Ishikawa (cell line): ENCODE measurements at regions not wholly inside any gene's neighbourhood (a gene's known extent, or its start where the extent isn't known, plus 50 kb on each side); places are given as distances from the start of the nearest gene placed in this dataset.

Source experiments
- CEBPB ChIP-seq: IDR thresholded peaks from 2 replicates; pipeline ENCODE4 v1.6.1; 2012
- CREB1 ChIP-seq: IDR thresholded peaks from 2 replicates; pipeline ENCODE4 v1.6.1; 2012; ENCODE audit warnings: low read depth
- EGR1 ChIP-seq: IDR thresholded peaks from 2 replicates; pipeline ENCODE4 v1.6.1; 2012
- EP300 ChIP-seq: IDR thresholded peaks from 2 replicates; pipeline ENCODE4 v1.6.1; 2012; ENCODE audit warnings: borderline replicate concordance
- FOXM1 ChIP-seq: IDR thresholded peaks from 2 replicates; pipeline ENCODE4 v1.6.1; 2012; ENCODE audit warnings: low read depth, borderline replicate concordance
- NFIC ChIP-seq: IDR thresholded peaks from 2 replicates; pipeline ENCODE4 v1.6.1; 2012
- RAD21 ChIP-seq: IDR thresholded peaks from 2 replicates; pipeline ENCODE4 v1.6.1; 2012; ENCODE audit warnings: low read depth
- TAF1 ChIP-seq: IDR thresholded peaks from 2 replicates; pipeline ENCODE4 v1.6.1; 2012; ENCODE audit warnings: low read depth, mild to moderate bottlenecking
- TCF12 ChIP-seq: IDR thresholded peaks from 2 replicates; pipeline ENCODE4 v1.6.1; 2012; ENCODE audit warnings: low read depth
- TEAD4 ChIP-seq: IDR thresholded peaks from 2 replicates; pipeline ENCODE4 v1.6.1; 2012
- YY1 ChIP-seq: IDR thresholded peaks from 2 replicates; pipeline ENCODE4 v1.6.1; 2012; ENCODE audit warnings: low read depth
- ZBTB7A ChIP-seq: IDR thresholded peaks from 2 replicates; pipeline ENCODE4 v1.6.1; 2012; ENCODE audit warnings: low read depth
- TF ChIP-seq, protein P1 (sequence below): IDR thresholded peaks from 2 replicates; pipeline ENCODE4 v1.6.1; 2012; ENCODE audit warnings: low read depth, mild to moderate bottlenecking
- TF ChIP-seq, protein P2 (sequence below): IDR thresholded peaks from 2 replicates; pipeline ENCODE4 v1.6.1; 2012
- TF ChIP-seq, protein P3 (sequence below): IDR thresholded peaks from 2 replicates; pipeline ENCODE4 v1.6.1; 2012

DNA sequence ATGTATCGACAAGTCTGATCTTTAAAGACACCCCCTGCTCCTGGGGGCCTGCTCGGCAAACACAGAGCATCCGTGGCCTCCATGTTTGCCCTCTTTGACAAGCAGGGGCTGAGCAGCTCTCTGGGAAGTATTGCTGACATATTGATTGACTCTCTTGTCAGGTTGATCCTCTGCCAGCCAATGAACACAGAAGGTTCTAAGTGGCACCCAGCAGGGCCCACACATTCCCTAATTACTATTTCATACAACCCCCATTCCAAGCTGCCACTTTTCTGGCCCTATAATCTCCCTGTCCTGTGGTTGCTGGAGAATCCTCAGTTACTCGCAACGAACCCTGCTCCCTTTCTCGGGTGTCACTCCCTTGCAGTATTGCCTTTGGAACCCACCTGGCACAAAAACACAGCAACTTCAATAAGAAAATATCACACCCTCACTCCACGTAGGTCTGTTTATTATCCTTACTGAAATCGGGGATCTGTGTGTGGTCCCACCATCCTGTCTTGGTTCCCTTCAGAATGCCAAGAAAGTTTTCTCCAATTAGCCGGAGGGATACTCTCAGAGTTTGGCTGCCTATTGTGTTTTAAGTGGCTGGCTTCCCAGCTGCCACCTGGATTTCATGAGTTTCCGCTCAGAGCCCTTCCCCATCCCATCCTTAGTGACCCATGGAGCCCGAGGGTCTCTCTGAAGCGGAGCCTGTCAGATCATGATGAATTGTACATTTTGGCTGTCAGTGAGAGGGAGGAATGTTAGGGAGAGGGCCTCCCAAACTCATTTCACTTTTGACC is 249.0 kb upstream of the WWC1 start:
- TF ChIP-seq CREB1 (no peak), EGR1 (no peak), ZBTB7A (no peak), RAD21 (no peak), TAF1 (no peak), TCF12 (no peak), EP300 (no peak), CEBPB (no peak), YY1 (no peak), FOXM1 (no peak), TEAD4 (no peak), NFIC (no peak)
- TF ChIP-seq, protein P1, sequence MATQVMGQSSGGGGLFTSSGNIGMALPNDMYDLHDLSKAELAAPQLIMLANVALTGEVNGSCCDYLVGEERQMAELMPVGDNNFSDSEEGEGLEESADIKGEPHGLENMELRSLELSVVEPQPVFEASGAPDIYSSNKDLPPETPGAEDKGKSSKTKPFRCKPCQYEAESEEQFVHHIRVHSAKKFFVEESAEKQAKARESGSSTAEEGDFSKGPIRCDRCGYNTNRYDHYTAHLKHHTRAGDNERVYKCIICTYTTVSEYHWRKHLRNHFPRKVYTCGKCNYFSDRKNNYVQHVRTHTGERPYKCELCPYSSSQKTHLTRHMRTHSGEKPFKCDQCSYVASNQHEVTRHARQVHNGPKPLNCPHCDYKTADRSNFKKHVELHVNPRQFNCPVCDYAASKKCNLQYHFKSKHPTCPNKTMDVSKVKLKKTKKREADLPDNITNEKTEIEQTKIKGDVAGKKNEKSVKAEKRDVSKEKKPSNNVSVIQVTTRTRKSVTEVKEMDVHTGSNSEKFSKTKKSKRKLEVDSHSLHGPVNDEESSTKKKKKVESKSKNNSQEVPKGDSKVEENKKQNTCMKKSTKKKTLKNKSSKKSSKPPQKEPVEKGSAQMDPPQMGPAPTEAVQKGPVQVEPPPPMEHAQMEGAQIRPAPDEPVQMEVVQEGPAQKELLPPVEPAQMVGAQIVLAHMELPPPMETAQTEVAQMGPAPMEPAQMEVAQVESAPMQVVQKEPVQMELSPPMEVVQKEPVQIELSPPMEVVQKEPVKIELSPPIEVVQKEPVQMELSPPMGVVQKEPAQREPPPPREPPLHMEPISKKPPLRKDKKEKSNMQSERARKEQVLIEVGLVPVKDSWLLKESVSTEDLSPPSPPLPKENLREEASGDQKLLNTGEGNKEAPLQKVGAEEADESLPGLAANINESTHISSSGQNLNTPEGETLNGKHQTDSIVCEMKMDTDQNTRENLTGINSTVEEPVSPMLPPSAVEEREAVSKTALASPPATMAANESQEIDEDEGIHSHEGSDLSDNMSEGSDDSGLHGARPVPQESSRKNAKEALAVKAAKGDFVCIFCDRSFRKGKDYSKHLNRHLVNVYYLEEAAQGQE = no peak
- TF ChIP-seq, protein P2, sequence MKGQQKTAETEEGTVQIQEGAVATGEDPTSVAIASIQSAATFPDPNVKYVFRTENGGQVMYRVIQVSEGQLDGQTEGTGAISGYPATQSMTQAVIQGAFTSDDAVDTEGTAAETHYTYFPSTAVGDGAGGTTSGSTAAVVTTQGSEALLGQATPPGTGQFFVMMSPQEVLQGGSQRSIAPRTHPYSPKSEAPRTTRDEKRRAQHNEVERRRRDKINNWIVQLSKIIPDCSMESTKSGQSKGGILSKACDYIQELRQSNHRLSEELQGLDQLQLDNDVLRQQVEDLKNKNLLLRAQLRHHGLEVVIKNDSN = no peak
- TF ChIP-seq, protein P3, sequence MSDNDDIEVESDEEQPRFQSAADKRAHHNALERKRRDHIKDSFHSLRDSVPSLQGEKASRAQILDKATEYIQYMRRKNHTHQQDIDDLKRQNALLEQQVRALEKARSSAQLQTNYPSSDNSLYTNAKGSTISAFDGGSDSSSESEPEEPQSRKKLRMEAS = no peak

DNA sequence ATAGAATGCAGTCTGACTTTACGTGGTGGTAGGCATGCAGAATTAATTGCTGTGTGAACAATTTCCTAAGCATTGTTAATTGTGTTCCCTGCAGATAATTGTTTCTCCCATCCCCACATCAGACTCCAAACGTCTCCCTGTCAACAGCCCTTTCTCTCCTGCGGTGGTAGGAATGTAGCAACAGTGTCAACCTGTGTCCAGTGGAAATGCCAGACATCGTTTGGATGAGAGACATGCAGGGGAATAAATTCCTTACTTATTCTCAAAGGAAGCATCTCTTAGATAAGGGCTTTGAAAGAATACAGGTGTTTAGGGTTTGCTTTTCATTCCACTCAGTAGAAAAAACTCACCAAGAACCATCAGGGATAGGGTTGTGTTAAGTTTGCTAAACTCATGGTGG is 245.3 kb upstream of the WWC1 start:
- TF ChIP-seq, protein P3 = no peak
- no peak for TF ChIP-seq ZBTB7A
- TF ChIP-seq EGR1 = no peak
- no peak for TF ChIP-seq TAF1
- no peak for TF ChIP-seq CEBPB
- TF ChIP-seq TCF12 = no peak
- TF ChIP-seq, protein P2 = no peak

DNA sequence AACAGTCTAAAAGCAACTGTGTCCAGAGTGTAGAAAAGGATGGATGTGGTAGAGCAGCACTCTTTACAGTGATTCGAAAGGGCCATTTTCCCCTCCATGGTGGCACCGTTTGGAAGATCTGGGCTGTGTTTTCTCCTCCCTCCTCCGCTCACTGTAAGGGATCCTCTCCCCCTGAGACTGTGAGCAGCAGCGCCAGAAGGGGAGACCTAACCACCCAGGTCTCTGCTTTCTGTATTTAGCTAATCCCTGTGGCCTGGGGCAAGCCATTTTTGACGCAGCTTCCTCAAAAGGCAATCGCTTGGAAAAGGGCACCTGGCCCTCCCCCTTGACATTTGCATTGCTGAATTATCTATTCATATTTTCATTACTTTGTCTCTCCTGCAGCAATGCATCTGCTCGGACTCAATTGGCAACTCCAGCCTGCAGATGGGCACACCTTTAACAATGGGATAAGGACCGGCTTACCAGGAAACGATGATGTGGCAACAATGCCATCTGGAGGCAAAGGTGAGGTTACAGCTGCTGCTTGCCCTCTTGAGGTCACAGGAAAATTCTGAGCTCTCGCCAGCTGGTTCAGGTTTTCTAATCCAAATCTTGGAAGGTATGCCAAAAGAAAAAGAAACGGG is 244.3 kb upstream of the WWC1 start:
- TF ChIP-seq NFIC = no peak
- TF ChIP-seq YY1 = no peak
- TF ChIP-seq ZBTB7A = no peak
- peak; percentile 87 for TF ChIP-seq RAD21

DNA sequence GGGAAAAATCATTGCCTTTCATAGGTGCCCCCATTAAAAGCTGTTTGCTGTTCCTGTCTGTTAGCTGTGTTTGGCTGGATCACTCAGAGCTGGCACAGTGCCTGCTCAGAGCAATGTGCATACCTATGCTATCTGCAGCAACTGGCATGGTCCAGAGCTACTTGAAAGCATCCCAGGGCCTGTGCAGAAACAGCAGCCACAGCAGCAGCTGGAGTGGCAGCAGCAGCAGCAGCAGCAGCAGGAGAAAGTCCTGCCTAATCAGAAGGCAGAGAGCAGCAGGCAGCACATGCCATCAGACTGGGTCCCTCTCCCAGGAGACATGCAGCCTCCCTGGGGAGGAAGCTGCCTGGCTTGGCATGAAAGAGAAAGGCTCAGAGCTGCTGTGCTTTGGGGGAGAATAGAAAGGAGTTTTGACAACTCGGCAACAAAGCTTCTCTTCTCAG is 243.8 kb upstream of the WWC1 start:
- no peak for TF ChIP-seq CREB1
- TF ChIP-seq NFIC = no peak

DNA sequence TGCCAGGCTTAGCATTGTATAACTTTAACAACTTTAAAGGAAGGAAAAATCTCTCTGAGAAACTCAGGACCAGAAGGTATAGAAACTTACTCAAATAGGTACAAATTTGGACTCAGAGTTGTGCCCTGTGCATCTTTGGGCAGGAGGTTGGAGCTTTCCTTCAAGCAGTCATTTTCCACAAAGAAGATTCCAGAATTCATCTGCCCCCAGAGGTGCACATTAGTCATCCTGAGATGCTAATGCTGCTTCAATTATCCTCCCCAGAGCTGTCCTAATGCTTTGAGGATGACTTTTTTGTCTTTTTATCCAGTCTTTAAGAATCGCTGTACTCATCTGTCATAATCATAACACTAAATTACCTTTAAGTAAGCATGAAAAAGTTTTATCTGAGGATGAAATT is 243.0 kb upstream of the WWC1 start:
- TF ChIP-seq TCF12 = no peak
- no peak for TF ChIP-seq EP300
- TF ChIP-seq NFIC = no peak
- no peak for TF ChIP-seq ZBTB7A
- TF ChIP-seq YY1 = no peak
- TF ChIP-seq, protein P1 = no peak
- TF ChIP-seq CREB1 = no peak

DNA sequence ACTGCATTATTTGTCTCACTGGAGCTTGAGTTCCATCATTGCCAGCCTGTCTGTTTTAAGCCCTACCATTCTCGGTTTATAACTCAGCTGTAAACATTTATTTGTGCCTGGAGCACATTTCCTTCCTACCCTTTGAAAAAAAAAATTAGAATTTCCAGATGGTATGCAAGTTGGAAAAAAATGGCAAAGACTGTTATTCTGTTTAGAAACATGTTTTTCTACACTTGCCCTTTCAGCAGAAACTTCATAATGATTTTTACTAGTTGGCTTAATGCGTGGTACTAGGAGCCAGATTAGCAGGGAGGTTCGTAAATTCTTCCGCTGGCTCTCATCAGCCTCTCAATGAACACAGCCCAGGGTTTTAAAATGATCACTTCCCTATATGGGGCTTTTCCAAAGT is 238.8 kb upstream of the WWC1 start:
- TF ChIP-seq, protein P2 = no peak
- no peak for TF ChIP-seq EP300
- TF ChIP-seq ZBTB7A = no peak
- no peak for TF ChIP-seq YY1
- TF ChIP-seq EGR1 = no peak
- TF ChIP-seq TAF1 = no peak
- no peak for TF ChIP-seq NFIC
- TF ChIP-seq FOXM1 = no peak
- TF ChIP-seq TEAD4 = no peak
- TF ChIP-seq CREB1 = no peak
